ENCODE measurements at regions not wholly inside any gene's neighbourhood (a gene's known extent, or its start where the extent isn't known, plus 50 kb on each side); places are given as distances from the start of the nearest gene placed in this dataset.

- Mint-ChIP-seq H3K27ac (no peak overlapping the region), H3K4me3 (no peak overlapping the region), H3K27me3 (no peaks in the 10 kb centered on the region), H3K9me3 (no peaks in the 10 kb centered on the region), H3K4me1 (no peaks in the 10 kb centered on the region), H3K36me3 (no peaks in the 10 kb centered on the region)
- CTCF ChIA-PET, result no interaction called here
- no peak for DNase-seq
These were observed 451.2 kb downstream of the TFAP2B start for GRCh38 chr6:51269876-51270275.

- no peak overlapping the region for H3K27ac Mint-ChIP-seq
- CTCF ChIA-PET, result no interaction called here
- H3K27me3 Mint-ChIP-seq, result no peaks in the 10 kb centered on the region
- no peak for DNase-seq
- no peaks in the 10 kb centered on the region for H3K36me3 Mint-ChIP-seq
- H3K4me3 Mint-ChIP-seq, result no peak overlapping the region
- no peaks in the 10 kb centered on the region for H3K9me3 Mint-ChIP-seq
- no peaks in the 10 kb centered on the region for H3K4me1 Mint-ChIP-seq
These were observed 452.9 kb downstream of the TFAP2B start for GRCh38 chr6:51271615-51272014.

GRCh38 chr6:51273228-51273961, 454.7 kb downstream of the TFAP2B start:
- no peak overlapping the region for H3K4me3 Mint-ChIP-seq
- H3K36me3 Mint-ChIP-seq, result no peaks in the 10 kb centered on the region
- CTCF ChIA-PET, result no interaction called here
- no peaks in the 10 kb centered on the region for H3K4me1 Mint-ChIP-seq
- DNase-seq, result no peak
- no peaks in the 10 kb centered on the region for H3K27me3 Mint-ChIP-seq
- H3K27ac Mint-ChIP-seq, result no peak overlapping the region
- no peaks in the 10 kb centered on the region for H3K9me3 Mint-ChIP-seq

- H3K27me3 Mint-ChIP-seq, result no peaks in the 10 kb centered on the region
- no peak overlapping the region for H3K4me3 Mint-ChIP-seq
- CTCF ChIA-PET, result no interaction called here
- no peaks in the 10 kb centered on the region for H3K9me3 Mint-ChIP-seq
- DNase-seq, result no peak
- no peak overlapping the region for H3K27ac Mint-ChIP-seq
- H3K4me1 Mint-ChIP-seq, result no peaks in the 10 kb centered on the region
- no peaks in the 10 kb centered on the region for H3K36me3 Mint-ChIP-seq
These were observed 458.8 kb downstream of the TFAP2B start for GRCh38 chr6:51277474-51277873.

- H3K36me3 Mint-ChIP-seq, result no peaks in the 10 kb centered on the region
- H3K4me1 Mint-ChIP-seq, result no peaks in the 10 kb centered on the region
- H3K27me3 Mint-ChIP-seq, result no peaks in the 10 kb centered on the region
- no peak overlapping the region for H3K4me3 Mint-ChIP-seq
- no peak for DNase-seq
- CTCF ChIA-PET, result no interaction called here
- H3K9me3 Mint-ChIP-seq, result no peaks in the 10 kb centered on the region
- H3K27ac Mint-ChIP-seq, result no peak overlapping the region
These were observed 463.4 kb downstream of the TFAP2B start for GRCh38 chr6:51282026-51282425.

GRCh38 chr6:51283723-51284355, 465.2 kb downstream of the TFAP2B start:
- no peak overlapping the region for H3K4me3 Mint-ChIP-seq

GRCh38 chr6:51285876-51286275, 467.2 kb downstream of the TFAP2B start:
- CTCF ChIA-PET, result no interaction called here
- no peak for DNase-seq
- H3K36me3 Mint-ChIP-seq, result no peaks in the 10 kb centered on the region
- no peaks in the 10 kb centered on the region for H3K27me3 Mint-ChIP-seq
- H3K4me3 Mint-ChIP-seq, result no peak overlapping the region
- H3K27ac Mint-ChIP-seq, result no peak overlapping the region
- no peaks in the 10 kb centered on the region for H3K9me3 Mint-ChIP-seq
- no peaks in the 10 kb centered on the region for H3K4me1 Mint-ChIP-seq

More at GRCh38 chr6:51283723-51284355, 465.2 kb downstream of the TFAP2B start:
- CTCF ChIA-PET, result no interaction called here
- Mint-ChIP-seq H3K27ac (no peak overlapping the region), H3K4me1 (no peaks in the 10 kb centered on the region), H3K9me3 (no peaks in the 10 kb centered on the region), H3K36me3 (no peaks in the 10 kb centered on the region), H3K27me3 (no peaks in the 10 kb centered on the region)
- DNase-seq, result no peak

- CTCF ChIA-PET, result no interaction called here
- no peak for DNase-seq
- H3K9me3 Mint-ChIP-seq, result no peaks in the 10 kb centered on the region
- no peaks in the 10 kb centered on the region for H3K36me3 Mint-ChIP-seq
- H3K4me1 Mint-ChIP-seq, result no peaks in the 10 kb centered on the region
- H3K4me3 Mint-ChIP-seq, result no peak overlapping the region
- no peak overlapping the region for H3K27ac Mint-ChIP-seq
- H3K27me3 Mint-ChIP-seq, result no peaks in the 10 kb centered on the region
These were observed 470.4 kb downstream of the TFAP2B start for GRCh38 chr6:51289041-51289440.

- no peak for DNase-seq
- Mint-ChIP-seq H3K4me1 (no peaks in the 10 kb centered on the region), H3K27ac (no peak overlapping the region), H3K36me3 (no peaks in the 10 kb centered on the region), H3K4me3 (no peak overlapping the region), H3K9me3 (no peaks in the 10 kb centered on the region), H3K27me3 (no peaks in the 10 kb centered on the region)
- CTCF ChIA-PET, result no interaction called here
These were observed 474.0 kb downstream of the TFAP2B start for GRCh38 chr6:51292659-51293058.

GRCh38 chr6:51299621-51300380, 481.1 kb downstream of the TFAP2B start:
- CTCF ChIA-PET, result no interaction called here
- H3K27ac Mint-ChIP-seq, result no peak overlapping the region
- no peaks in the 10 kb centered on the region for H3K9me3 Mint-ChIP-seq
- no peaks in the 10 kb centered on the region for H3K36me3 Mint-ChIP-seq
- DNase-seq, result no peak
- H3K27me3 Mint-ChIP-seq, result no peaks in the 10 kb centered on the region
- no peaks in the 10 kb centered on the region for H3K4me1 Mint-ChIP-seq
- no peak overlapping the region for H3K4me3 Mint-ChIP-seq

- no peak for DNase-seq
- no peaks in the 10 kb centered on the region for H3K36me3 Mint-ChIP-seq
- H3K9me3 Mint-ChIP-seq, result no peaks in the 10 kb centered on the region
- CTCF ChIA-PET, result no interaction called here
- no peaks in the 10 kb centered on the region for H3K27me3 Mint-ChIP-seq
- H3K4me1 Mint-ChIP-seq, result no peaks in the 10 kb centered on the region
- no peak overlapping the region for H3K4me3 Mint-ChIP-seq
- H3K27ac Mint-ChIP-seq, result no peak overlapping the region
These were observed 481.8 kb downstream of the TFAP2B start for GRCh38 chr6:51300510-51300909.

- H3K27ac Mint-ChIP-seq, result no peak overlapping the region
- CTCF ChIA-PET, result no interaction called here
- H3K4me1 Mint-ChIP-seq, result no peaks in the 10 kb centered on the region
- H3K27me3 Mint-ChIP-seq, result no peaks in the 10 kb centered on the region
- no peaks in the 10 kb centered on the region for H3K36me3 Mint-ChIP-seq
- H3K9me3 Mint-ChIP-seq, result no peaks in the 10 kb centered on the region
- no peak overlapping the region for H3K4me3 Mint-ChIP-seq
- no peak for DNase-seq
These were observed 483.3 kb downstream of the TFAP2B start for GRCh38 chr6:51301962-51302361.

- Mint-ChIP-seq H3K9me3 (no peaks in the 10 kb centered on the region), H3K27me3 (no peaks in the 10 kb centered on the region), H3K4me1 (no peaks in the 10 kb centered on the region), H3K27ac (no peak overlapping the region), H3K4me3 (no peak overlapping the region), H3K36me3 (no peaks in the 10 kb centered on the region)
- CTCF ChIA-PET, result no interaction called here
- no peak for DNase-seq
These were observed 483.8 kb downstream of the TFAP2B start for GRCh38 chr6:51302431-51302830.

GRCh38 chr6:51303338-51303737, 484.7 kb downstream of the TFAP2B start:
- CTCF ChIA-PET, result no interaction called here
- Mint-ChIP-seq H3K27ac (no peak overlapping the region), H3K36me3 (no peaks in the 10 kb centered on the region), H3K27me3 (no peaks in the 10 kb centered on the region), H3K9me3 (no peaks in the 10 kb centered on the region), H3K4me1 (no peaks in the 10 kb centered on the region), H3K4me3 (no peak overlapping the region)
- DNase-seq, result no peak

GRCh38 chr6:51314965-51315364, 496.3 kb downstream of the TFAP2B start:
- no peak overlapping the region for H3K4me3 Mint-ChIP-seq
- no peaks in the 10 kb centered on the region for H3K4me1 Mint-ChIP-seq
- H3K9me3 Mint-ChIP-seq, result peaks cover 3% of the 10 kb centered on the region
- DNase-seq, result no peak
- no peaks in the 10 kb centered on the region for H3K27me3 Mint-ChIP-seq
- CTCF ChIA-PET, result no interaction called here
- H3K36me3 Mint-ChIP-seq, result no peaks in the 10 kb centered on the region
- no peak overlapping the region for H3K27ac Mint-ChIP-seq
